K562 (cell line): ENCODE measurements at regions not wholly inside any gene's neighbourhood (a gene's known extent, or its start where the extent isn't known, plus 50 kb on each side); places are given as distances from the start of the nearest gene placed in this dataset.

Experiments used
- ATF1 ChIP-seq, 2 experiments: fragments of 450-650 bp in 1 of 2; IDR thresholded peaks; 2 replicates each; pipeline ENCODE4 v1.6.1; 2016; ENCODE audit warnings: missing compliant biosample characterization in 1 of 2, missing genetic modification characterization in 1 of 2
- CTCF ChIP-seq, 3 experiments: IDR thresholded peaks in 2 of 3; conservative IDR thresholded peaks in 1 of 3; 2 replicates each; pipeline ENCODE4 v1.5.1; 2011 to 2012; ENCODE audit warnings: low read length in 3 of 3, mild to moderate bottlenecking in 3 of 3, control low read depth in 2 of 3, improper control_type of control experiment in 1 of 3, inconsistent platforms in 1 of 3, low read depth in 1 of 3, mixed read lengths in 1 of 3, moderate library complexity in 1 of 3; ENCODE audit not compliant: insufficient read depth in 2 of 3
- EP300 ChIP-seq: IDR thresholded peaks from 2 replicates; pipeline ENCODE4 v1.6.1; 2012; ENCODE audit warnings: low read length, improper control_type of control experiment
- EZH2 ChIP-seq: IDR thresholded peaks from 2 replicates; pipeline ENCODE4 v1.6.1; 2012; ENCODE audit warnings: low read depth, mild to moderate bottlenecking, inconsistent platforms, low read length, borderline replicate concordance
- REST ChIP-seq, 2 experiments: fragments of 450-650 bp; formaldehyde crosslinking in 1 of 2; IDR thresholded peaks; 2 replicates each; pipeline versions ENCODE4 v1.4.0 to v1.6.1; 2014 to 2020; ENCODE audit warnings: mild to moderate bottlenecking in 2 of 2, borderline replicate concordance in 1 of 2, low read depth in 1 of 2
- RFX1 ChIP-seq: fragments of 450-650 bp; IDR thresholded peaks from 2 replicates; pipeline ENCODE4 v1.6.1; 2016; ENCODE audit warnings: mild to moderate bottlenecking, moderate library complexity
- YY1 ChIP-seq, 3 experiments: IDR thresholded peaks; 2 replicates each; pipeline ENCODE4 v1.6.1; 2011; ENCODE audit warnings: low read length in 2 of 3, mild to moderate bottlenecking in 2 of 3, moderate library complexity in 2 of 3, borderline replicate concordance in 1 of 3, control low read depth in 1 of 3, low read depth in 1 of 3; ENCODE audit not compliant: insufficient read depth in 3 of 3, insufficient replicate concordance in 2 of 3, control insufficient read depth in 1 of 3, insufficient read length in 1 of 3; ENCODE audit errors: extremely low read depth in 1 of 3

GRCh38 chr20:7108929-7109328, 341.4 kb downstream of the BMP2 start:
- TF ChIP-seq EZH2 (no peak), YY1 (IDR thresholded peaks at IDR 0.05; ENCODE audit: borderline replicate concordance in 1 of 3, control insufficient read depth in 1 of 3, extremely low read depth in 1 of 3, insufficient read depth in 3 of 3, insufficient read length in 1 of 3, insufficient replicate concordance in 2 of 3, low read depth in 1 of 3, low read length in 2 of 3) (no peak), EP300 (no peak), RFX1 (no peak), CTCF (IDR thresholded peaks at IDR 0.05 in 2 of 3, conservative IDR thresholded peaks at IDR 0.05 in 1 of 3; ENCODE audit: insufficient read depth in 2 of 3, low read depth in 1 of 3, low read length in 3 of 3) (no peak), REST (IDR thresholded peaks at IDR 0.05; ENCODE audit: borderline replicate concordance) (no peak), REST (CRISPR knock-in tag; IDR thresholded peaks at IDR 0.05; ENCODE audit: low read depth) (no peak), ATF1 (CRISPR knock-in tag; IDR thresholded peaks at IDR 0.05) (no peak), ATF1 (tag; IDR thresholded peaks at IDR 0.05) (no peak)
